ENCODE measurements at regions not wholly inside any gene's neighbourhood (a gene's known extent, or its start where the extent isn't known, plus 50 kb on each side); places are given as distances from the start of the nearest gene placed in this dataset.
"Not testable (repeated sequence)": the region's sequence is repeated elsewhere in the genome, so short reads cannot be mapped to it uniquely, and the experiment has no call there.

DNA sequence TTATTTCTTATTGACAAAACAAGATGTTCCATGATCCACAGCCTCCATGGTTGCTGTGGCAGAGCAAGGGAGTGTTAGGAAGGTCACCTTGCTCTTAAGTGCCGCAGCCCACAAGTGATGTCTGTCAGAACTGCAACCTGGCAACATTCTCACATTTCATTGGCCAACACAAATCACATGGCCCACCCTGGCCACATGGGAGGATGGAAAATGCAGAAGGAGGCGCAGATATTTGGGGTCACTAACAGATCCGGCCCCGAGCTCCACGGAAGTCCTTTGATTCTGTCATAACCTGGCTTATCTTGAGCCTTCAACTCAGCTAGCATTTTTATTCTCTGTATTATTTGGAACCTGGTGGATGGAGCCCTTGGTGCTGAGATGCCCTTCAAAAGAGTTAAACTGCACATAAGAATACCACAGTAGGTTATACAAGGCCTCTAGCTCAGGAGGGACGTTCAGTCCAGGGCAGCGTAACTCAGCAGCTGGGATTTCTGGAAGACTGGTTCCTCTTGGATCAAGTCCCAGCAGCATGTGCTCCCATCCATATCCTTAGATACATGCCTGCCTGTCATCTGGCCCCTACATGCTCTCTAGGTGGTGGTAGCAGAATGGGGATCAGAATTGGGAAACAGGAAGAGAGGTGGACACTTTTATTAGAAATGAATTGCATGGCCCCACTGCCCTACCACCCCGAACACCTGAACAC, 508.1 kb downstream of the HAPSTR1 start:
- DNase-seq: no peak

DNA sequence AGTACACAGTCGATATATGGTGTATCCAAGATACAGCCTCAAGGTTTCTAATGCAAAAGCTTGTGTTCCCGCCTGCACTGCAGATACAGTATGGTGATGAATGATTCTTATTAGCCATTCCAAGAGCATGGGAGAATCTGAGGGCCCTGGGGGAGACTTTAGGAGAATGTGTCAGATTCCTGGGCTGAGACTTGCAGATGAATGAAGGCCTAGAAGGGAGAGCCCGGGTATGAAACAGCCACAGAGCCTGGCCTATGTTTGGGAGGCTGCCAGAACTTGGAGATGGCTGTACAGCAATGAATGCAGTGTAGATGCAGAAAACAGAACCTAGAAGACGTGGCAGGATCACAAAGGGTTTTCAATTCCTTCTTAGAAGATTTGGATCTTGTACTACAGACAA, 510.7 kb downstream of the HAPSTR1 start:
- no peak for DNase-seq

DNA sequence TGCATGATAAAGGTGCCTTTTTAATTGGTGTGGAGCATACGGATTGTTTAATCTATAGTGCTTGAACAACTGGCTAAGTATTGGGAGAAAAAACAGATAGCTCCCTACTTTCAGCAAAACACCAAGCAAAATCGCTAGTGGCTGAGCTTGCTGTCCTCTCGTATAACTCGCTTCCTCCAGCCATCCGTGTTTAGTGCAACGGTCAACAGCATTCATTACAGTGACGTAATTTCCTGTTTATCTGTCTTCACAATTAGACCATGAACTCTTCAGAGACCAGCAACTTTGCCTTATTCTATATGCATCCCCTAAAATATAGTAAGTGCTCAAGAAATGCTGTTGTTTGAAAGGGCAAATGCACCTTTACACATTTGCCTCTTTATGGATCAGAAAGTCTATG, 511.9 kb downstream of the HAPSTR1 start:
- DNase-seq: no peak

DNA sequence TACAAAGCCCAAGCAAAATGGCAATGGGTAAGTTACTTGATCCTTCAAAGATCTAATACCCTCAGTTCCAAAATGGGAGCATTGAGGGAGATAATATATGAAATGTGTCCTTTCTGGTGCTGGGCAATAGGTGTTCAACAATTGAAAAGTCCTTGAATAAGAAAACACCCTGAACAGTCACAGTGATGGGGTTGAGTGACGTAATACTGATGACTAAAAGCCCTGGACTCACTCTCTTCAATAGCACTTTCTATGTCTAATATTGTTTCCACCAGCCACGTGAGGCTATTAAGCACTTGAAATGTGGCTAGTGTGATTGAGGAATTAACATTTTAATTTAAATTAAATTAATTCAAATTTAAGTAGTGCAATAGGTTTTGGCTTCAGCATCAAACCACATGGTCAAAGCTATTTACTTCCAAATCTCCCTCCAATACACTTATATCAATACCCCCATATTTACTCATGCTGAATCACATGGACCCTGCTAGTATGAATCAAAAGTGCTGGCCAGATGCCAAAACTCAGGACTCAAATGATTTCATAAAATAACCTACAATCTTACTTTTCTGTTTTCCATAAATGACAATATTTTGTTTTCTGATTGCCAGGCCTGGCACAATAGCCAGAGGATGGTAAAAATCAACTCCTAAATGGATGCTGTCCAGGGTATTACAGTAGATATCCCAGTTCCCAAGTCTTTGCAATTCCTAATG, 516.2 kb downstream of the HAPSTR1 start:
- DNase-seq: no peak

DNA sequence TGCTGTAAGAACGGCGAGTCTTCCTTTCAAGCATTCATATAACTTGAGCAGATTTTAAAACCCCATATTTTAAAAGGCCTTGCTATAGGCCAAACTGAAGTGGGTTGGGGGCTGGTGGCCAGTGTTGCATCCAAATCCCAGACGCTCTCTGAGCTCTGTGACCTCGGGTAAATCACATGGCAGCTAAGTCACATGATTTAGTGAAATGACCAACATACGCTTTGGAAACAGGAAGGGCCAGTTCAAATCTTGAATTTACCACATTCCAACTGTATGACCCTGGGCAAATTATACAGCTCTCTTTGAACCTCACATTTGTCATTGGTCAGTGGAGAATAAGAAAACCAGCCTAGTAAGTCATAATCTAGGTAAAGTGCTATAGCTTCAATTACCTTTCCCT, 519.3 kb downstream of the HAPSTR1 start:
- no peak for DNase-seq

DNA sequence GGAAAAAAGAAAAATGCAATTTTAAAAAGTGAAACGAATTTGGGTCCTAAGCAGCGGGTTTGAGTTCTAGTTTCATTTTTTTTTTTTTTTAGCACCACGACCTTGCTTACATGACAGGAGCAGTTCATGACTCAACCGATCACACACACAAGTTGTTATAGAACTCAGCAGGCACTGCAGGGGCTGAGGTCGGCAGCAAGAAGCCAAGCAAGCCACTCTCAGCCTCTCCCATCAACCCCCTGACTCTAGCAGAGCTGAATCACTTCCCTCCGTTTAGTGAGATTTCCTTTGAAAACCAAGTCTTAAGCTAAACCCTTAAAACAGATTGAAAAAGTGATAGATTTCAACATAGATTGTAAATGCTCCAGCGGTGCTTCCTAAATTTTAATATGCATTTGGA, 520.8 kb downstream of the HAPSTR1 start:
- no peak for DNase-seq

DNA sequence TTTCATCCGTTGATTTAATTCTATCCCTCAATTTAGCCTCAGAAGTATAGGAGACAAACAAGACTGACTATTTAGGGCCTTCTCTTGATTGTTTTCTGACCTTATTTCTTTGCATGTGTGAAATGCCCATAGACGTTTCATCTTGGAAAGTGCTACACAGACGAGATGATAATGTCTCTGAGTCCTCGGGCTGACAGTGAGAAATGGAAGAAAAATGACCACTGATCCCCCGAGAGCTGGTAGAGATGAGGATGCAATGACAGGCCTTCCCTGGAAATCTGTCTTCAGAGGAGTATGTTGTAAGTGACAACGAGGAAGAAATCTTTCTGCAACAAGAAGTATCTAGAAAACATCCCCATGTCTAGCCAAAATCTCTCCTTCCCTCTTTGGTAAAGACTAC, 522.9 kb downstream of the HAPSTR1 start:
- DNase-seq: no peak

DNA sequence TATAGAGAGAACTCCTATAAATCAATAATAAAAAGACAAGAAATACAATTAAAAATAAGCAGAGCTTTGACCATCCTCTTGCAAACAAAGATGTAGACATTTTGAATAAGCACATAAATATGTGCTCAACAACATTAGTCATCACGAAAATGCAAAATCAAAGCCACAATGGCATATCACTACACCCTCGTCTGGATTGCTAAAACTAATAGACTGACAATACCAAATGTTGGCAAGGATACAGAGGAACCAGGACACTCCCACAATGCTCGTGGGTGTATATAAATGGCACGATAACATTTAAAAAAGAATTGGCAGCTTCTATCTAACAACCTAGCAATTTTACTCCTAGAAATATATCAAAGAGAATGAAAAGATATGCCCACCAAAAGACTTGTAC, 530.8 kb downstream of the HAPSTR1 start:
- no peak for DNase-seq

DNA sequence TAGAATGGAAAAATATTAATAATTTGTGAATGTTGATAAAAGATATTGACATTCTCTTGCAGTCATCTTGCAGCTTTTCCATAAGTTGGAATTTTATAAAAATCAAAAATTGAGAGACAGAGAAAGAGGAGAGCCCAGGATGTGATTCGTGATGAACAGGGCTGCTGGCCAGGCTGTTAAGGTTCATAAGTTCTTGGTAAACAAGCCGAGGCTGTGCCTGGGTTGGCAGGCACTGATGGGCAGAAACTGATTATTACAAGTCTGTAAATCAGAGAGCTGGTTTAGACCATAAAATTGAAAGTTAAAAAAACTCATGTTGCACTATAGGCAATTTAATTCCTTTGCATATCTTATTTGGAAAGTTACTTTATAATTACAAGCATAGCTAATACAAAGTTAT, 533.7 kb downstream of the HAPSTR1 start:
- no peak for DNase-seq

DNA sequence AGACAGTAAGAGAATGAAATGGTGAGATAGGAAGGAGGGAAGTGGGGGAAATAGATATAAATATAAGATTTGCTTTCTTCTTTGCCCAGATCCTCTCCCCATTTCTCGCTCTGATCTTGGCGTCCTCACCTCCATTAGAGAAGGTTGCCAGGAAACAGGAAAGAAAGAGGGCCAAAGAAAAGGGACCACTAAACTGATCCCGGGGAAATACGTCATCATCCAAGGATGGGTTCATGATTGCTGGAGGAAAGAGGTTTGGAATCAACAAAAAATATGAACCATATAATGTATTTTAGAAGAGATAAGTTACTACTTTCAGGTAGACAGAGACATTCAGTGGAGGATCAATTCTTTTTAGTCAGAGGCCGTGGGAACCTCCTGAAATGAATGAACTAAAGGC, 536.0 kb downstream of the HAPSTR1 start:
- no peak for DNase-seq

DNA sequence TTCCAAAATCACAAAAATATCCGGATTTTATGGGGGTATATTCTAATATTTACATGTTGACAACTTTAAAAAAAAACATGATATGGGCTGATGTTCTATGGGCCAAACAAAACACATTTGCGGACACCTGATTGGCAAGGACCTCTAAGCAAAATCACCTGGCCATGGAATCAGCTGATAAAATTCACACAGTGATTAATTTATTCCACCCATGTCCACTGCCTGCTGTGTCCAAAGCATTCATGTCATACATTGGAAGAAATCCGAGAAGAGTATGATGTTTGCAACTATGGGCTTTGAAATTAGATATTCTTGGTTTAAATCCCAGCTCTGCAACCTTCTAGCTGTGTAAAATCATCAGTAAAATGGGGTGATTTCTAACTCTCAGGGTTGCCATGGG, 538.7 kb downstream of the HAPSTR1 start:
- no peak for DNase-seq

DNA sequence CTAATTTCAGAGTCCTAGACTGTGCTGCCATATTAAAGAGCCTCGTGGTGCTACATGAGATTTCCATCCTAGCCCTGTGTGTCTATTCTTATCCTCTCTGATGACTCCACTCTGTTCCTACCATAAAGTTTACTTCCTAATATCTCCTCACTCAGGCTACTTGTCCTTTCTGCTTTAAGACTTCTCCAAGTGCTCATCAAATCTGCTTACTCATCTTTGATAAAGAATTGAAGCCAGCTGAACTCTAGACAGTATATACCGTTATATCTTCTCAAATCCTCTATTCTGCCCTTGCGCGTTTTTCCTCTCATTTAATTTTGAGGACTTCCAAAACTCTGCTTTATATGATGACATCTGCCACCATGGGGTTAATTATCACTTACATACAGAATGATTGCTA, 539.5 kb downstream of the HAPSTR1 start:
- DNase-seq: no peak

DNA sequence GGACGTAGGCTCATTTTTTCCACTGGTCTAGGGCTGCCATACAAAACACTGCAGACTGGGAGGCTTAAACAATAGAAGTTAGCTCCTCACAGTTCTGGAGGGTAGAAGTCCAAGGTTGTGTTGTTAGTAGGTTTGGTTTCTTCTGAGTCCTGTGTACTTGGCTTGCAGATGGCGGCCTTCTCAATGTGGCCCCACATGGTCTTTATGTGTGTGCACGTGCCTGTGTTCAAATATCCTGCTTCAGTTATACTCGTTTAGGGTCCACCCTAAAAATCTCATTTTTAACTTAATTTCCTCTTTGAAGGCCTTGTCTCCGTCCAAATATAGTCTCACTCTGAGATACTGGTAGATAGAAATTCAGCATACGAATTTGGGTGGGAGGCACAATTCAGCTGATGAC, 542.4 kb downstream of the HAPSTR1 start:
- DNase-seq: no peak

DNA sequence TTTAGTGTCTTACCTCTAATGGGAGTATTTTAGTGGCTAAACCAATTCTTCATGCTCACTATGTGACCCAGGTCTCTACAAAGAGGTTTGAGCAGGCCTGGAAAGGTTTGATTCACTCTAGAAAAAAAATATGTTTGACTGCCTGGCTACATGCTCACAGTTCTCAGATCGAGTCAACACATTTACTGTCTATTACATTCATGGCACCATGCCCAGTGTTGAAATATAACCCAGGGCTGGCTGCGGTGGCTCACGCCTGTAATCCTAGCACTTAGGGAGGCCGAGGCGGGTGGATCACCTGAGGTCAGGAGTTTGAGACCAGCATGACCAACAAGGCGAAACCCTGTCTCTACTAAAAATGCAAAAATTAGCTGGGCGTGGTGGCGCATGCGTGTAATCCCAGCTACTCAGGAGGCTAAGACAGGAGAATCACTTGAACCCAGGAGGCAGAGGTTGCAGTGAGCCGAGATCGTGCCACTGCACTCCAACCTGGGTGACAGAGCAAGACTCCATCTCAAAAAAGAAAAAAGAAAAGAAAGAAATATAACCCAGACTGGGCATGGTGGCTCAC, 543.8 kb downstream of the HAPSTR1 start:
- DNase-seq: not testable (repeated sequence)

DNA sequence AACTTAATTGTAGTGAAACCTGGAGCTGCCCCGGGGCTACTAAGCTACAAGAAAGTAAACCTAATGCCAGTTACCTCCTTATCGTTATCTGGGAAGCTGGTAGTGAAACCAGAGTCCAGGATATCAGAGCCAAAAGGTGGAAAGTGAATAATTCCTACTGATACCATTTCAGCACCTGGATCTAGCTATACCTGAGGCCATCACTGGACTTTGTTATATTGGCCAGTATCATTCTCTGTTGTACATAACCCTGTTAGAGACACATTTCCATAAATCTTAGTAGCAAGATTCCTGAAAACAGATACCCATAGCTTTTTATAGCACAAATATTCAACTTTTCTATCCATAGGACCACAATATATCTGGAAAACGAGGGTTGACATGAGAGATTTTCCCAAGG, 538.0 kb downstream of the GRIN2A start:
- DNase-seq: no peak

DNA sequence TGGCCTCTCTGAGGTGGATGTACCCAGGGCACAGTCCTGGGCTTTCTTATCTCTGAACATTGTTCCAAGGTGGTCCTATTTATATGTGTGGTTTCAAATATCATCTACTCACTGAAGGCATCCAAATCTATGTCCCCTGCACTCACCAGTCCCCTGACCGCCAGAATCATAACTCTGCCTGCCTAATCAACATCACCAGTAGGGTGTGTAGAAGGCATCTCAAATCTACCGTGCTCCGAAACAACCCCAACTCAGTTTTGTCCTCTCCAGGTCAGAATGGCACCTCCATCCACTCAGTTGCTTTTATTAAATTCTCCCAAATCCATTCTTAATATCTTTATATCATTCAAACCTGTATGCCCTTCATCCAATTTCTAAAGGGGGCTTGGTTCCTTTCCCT, 536.3 kb downstream of the GRIN2A start:
- DNase-seq: no peak

DNA sequence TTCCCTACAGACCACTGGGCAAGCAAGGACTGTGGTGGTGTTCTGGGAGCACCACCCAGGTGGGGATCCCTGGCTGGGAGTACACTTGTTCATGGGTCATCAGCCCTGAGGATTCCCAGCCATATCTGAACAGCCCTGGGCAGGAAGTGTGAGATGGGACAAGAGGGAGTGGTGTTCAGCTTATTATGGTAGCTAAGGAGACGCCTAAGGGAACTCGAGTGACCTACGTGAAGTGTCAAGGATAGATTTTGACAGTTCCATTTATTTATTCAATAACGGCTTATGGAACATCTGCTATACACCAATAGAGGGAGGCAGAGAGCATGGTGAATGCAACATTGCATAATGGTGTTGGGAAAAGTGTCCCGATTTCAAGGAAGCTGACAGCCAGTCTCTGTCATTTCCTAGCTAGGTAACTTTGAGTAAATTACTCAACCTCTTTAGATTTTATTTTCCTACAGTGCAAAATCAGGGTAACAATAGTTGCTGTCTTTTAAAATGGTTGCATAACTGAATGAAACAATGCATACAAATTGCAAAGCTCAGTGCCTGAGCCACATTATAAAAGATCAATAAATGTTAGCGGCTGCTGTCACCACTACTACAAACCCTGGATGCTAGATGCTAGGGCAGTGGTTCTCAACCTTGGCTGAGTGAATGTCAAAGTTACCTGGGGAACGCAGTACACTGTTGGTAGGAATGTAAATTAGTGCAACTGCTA, 534.1 kb downstream of the GRIN2A start:
- no peak for DNase-seq

DNA sequence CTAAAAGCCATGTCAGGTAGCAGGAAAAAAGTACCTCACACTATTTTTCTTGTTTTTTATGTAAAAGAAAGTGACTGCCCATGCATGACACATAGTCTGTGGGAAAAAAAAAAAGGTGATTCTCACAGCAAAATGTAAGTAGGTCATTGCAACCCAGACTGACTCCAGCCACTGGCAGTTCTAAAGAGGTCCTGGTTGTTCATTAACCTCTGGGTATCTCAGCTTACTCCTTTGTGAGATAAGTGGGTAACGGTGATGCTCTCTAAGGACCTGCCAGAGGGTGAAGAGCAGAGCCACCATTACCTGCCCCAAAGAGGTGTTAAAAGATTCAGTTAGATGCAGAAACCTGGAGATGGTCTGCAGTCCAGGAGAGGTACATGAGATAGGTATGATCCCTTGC, 531.9 kb downstream of the GRIN2A start:
- no peak for DNase-seq

DNA sequence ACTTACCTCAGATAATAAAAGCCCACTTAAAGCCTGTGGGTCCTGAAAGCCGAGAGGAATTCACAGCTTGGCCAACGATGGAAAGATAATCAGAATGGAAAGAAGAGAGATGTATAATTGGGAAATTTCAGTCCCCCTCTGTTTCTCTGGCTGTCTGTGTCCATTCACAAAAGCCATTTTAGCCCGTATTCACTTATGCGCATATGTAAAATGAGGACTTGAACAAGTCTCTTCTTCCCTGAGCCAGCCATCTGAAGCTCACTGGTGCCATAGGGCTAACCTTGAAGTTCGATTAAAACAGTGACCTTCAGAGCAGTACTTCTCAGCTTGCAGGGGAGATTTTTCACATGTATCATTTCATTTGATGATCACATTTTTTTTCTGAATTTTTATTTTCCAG, 527.2 kb downstream of the GRIN2A start:
- no peak for DNase-seq

DNA sequence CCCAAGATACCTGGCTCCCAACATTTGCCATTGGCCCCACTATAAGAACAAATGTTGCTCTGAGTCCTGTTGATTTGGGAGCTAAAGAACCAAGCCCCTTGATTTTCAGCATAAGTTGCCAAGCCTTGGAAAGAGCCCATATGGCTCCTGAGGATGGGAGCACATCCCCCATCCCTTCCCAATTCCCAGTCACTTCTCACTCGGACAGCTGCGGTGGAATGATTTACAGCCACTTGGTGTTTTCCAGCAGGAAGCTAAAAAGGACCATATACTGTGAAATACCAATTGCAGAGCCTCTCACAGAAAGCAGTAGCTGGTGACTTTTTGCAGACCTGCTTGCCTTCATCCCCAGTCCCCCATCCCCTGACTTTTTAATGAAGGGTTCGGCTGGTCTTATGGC, 524.6 kb downstream of the GRIN2A start:
- no peak for DNase-seq

DNA sequence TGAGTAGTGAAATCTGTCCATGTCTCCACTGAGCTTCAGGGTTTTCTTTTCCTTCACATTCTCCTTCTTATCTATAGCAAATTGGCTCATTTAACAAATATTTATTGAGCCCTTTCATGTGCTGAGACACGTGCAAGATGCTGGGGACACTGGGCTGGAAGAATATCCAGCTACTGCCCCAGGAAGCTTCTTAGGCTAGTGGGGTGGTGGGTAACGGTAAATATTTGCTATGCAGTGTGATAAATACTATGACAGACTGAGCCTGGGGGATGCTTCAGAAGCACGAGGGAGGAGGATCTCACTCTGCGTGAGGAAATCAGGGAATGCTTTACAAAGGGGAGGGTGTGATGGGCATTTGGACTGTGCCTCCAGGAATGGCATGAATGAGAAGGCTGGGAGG, 524.1 kb downstream of the GRIN2A start:
- no peak for DNase-seq

DNA sequence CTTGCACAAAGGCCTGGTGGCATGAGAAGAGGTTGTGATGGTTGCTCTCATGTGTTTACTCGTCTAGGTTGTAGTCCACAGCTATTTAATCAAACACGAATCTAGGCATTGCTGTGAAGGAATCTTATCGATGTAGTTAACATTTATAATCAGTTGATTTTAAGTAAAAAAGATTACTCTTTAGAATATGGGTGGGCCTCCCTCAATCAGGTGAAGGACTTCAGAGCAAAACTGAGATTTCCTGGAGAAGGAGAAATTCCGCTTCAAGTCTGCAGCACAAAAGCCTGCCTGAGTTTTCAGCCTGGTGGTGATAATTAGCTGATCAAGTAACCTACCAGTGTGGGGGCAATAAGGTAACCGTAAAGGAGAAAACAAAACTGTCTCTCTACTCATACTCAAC, 523.6 kb downstream of the GRIN2A start:
- no peak for DNase-seq

DNA sequence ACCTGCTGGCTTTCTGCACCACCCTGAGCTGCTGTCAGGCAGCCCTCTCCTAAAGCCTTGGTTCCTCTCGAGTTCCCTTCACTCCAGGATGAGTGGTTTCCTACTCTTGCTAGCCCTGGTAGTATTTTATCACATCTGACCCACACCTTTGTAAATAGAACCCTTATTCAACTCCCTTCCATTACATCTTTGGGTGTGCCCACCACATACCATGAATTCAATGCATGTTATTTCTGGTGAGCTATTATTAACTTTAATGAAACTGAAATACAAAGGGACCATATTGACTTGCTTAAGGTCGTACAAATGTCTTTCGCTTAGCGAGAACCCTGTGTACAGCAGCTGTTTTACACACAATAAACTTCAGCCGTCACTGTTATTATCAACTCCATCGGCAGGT, 521.3 kb downstream of the GRIN2A start:
- no peak for DNase-seq

All from SHP77 treated with DMSO at 0.1 percent for 48 hours (cell line).